ENCODE measurements at regions not wholly inside any gene's neighbourhood (a gene's known extent, or its start where the extent isn't known, plus 50 kb on each side); places are given as distances from the start of the nearest gene placed in this dataset.
A peak's percentile ranks its signal among the peaks of the same experiment; 100 is the strongest.
"Not testable (repeated sequence)": the region's sequence is repeated elsewhere in the genome, so short reads cannot be mapped to it uniquely, and the experiment has no call there.

- intact Hi-C loops (cut with micrococcal nuclease), result no loop called here
- Histone ChIP-seq H3K9ac (ENCODE audit: insufficient read depth, low read length, poor library complexity, severe bottlenecking) (no peak overlapping the region), H3K27ac (ENCODE audit: low read depth in 1 of 2, low read length in 2 of 2) (peak overlapping the region; percentile 16 to 66), H4K20me1 (ENCODE audit: insufficient read depth, low read length) (no peaks in the 10 kb centered on the region), H2AFZ (ENCODE audit: insufficient read depth, low read depth, low read length, poor library complexity, severe bottlenecking) (peak overlapping the region; percentile 63), H3K36me3 (replicated peaks in 1 of 2; ENCODE audit: control insufficient read depth in 1 of 2, insufficient read depth in 2 of 2, low read length in 2 of 2) (no peaks in the 10 kb centered on the region), H3K4me1 (ENCODE audit: control insufficient read depth in 1 of 2, insufficient read depth in 2 of 2, low read length in 2 of 2) (peaks cover 49 to 56% of the 10 kb centered on the region in 2 donors), H3K4me3 (replicated peaks in 1 of 3; ENCODE audit: low read depth in 2 of 3, low read length in 3 of 3) (peak overlapping the region in 1 of 3 experiments; percentile 56), H3K27me3 (ENCODE audit: control insufficient read depth in 2 of 2, insufficient read depth in 2 of 2, low read length in 2 of 2) (no peaks in the 10 kb centered on the region), H3K9me3 (replicated peaks in 1 of 2; ENCODE audit: control insufficient read depth in 1 of 2, insufficient read depth in 1 of 2, low read length in 2 of 2) (no peaks in the 10 kb centered on the region), H3K4me2 (replicated peaks; ENCODE audit: extremely low read depth, low read length, poor library complexity, severe bottlenecking) (peak overlapping the region; percentile 54), H3K79me2 (ENCODE audit: insufficient read depth, low read length) (no peaks in the 10 kb centered on the region)
- no peaks in the 10 kb centered on the region for H3K36me3 Mint-ChIP-seq
- DNase-seq, result no peak
- H3K4me1 Mint-ChIP-seq, result peaks cover 63% of the 10 kb centered on the region
- WGBS (ENCODE audit: insufficient coverage), result 50% methylated on average over 2 of the region's 10 CpGs
- no peak for TF ChIP-seq CTCF (IDR thresholded peaks at IDR 0.05)
- peaks cover 0 to 3% (median 0%) of the 10 kb centered on the region in 7 donors for H3K9me3 Mint-ChIP-seq
- peak overlapping the region; percentile 61 to 81 for H3K4me3 Mint-ChIP-seq
- peak overlapping the region; percentile 76 to 94 (median 87) for H3K27ac Mint-ChIP-seq
- peaks cover 0 to 3% (median 0%) of the 10 kb centered on the region in 3 donors for H3K27me3 Mint-ChIP-seq (ENCODE audit: low read depth in 3 of 3)
These were observed 224.9 kb upstream of the DTNBP1 start for GRCh38 chr6:15887491-15888461.

GRCh38 chr6:15885624-15886023 lies 222.8 kb upstream of the DTNBP1 start:
- H3K4me2 ChIP-seq (replicated peaks; ENCODE audit: extremely low read depth, low read length, poor library complexity, severe bottlenecking), result no peak overlapping the region
- intact Hi-C loops (cut with micrococcal nuclease), result no loop called here
- Mint-ChIP-seq H3K4me3 (no peak overlapping the region), H3K27ac (peak overlapping the region in 1 of 7 donors; percentile 39), H3K36me3 (peaks cover 0 to 3% of the 10 kb centered on the region in 2 donors), H3K4me1 (peaks cover 63% of the 10 kb centered on the region), H3K9me3 (peaks cover 0 to 3% (median 0%) of the 10 kb centered on the region in 7 donors), H3K27me3 (ENCODE audit: low read depth in 3 of 3) (peaks cover 0 to 4% (median 3%) of the 10 kb centered on the region in 3 donors)
- no peak for TF ChIP-seq CTCF (IDR thresholded peaks at IDR 0.05)
- DNase-seq, result no peak
- H4K20me1 ChIP-seq (ENCODE audit: insufficient read depth, low read length), result no peaks in the 10 kb centered on the region
- no peaks in the 10 kb centered on the region for H3K9me3 ChIP-seq (replicated peaks in 1 of 2; ENCODE audit: control insufficient read depth in 1 of 2, insufficient read depth in 1 of 2, low read length in 2 of 2)
- no peaks in the 10 kb centered on the region for H3K27me3 ChIP-seq (ENCODE audit: control insufficient read depth in 2 of 2, insufficient read depth in 2 of 2, low read length in 2 of 2)
- no peak overlapping the region for H3K27ac ChIP-seq (ENCODE audit: low read depth in 1 of 2, low read length in 2 of 2)
- H3K4me1 ChIP-seq (ENCODE audit: control insufficient read depth in 1 of 2, insufficient read depth in 2 of 2, low read length in 2 of 2), result peaks cover 51 to 58% of the 10 kb centered on the region in 2 donors
- H3K9ac ChIP-seq (ENCODE audit: insufficient read depth, low read length, poor library complexity, severe bottlenecking), result no peak overlapping the region
- no peaks in the 10 kb centered on the region for H3K79me2 ChIP-seq (ENCODE audit: insufficient read depth, low read length)
- H2AFZ ChIP-seq (ENCODE audit: insufficient read depth, low read depth, low read length, poor library complexity, severe bottlenecking), result peak overlapping the region; percentile 16
- WGBS (ENCODE audit: insufficient coverage), result no CpG with 5 or more reads among the region's 5 CpGs
- no peak overlapping the region for H3K4me3 ChIP-seq (replicated peaks in 1 of 3; ENCODE audit: low read depth in 2 of 3, low read length in 3 of 3)
- H3K36me3 ChIP-seq (replicated peaks in 1 of 2; ENCODE audit: control insufficient read depth in 1 of 2, insufficient read depth in 2 of 2, low read length in 2 of 2), result no peaks in the 10 kb centered on the region

- H3K36me3 ChIP-seq (replicated peaks in 1 of 2; ENCODE audit: control insufficient read depth in 1 of 2, insufficient read depth in 2 of 2, low read length in 2 of 2); H4K20me1 ChIP-seq (ENCODE audit: insufficient read depth, low read length); H3K27ac Mint-ChIP-seq; H3K9me3 Mint-ChIP-seq; H3K79me2 ChIP-seq (ENCODE audit: insufficient read depth, low read length); H3K4me3 Mint-ChIP-seq; H3K4me2 ChIP-seq (replicated peaks; ENCODE audit: extremely low read depth, low read length, poor library complexity, severe bottlenecking); H3K27me3 Mint-ChIP-seq (ENCODE audit: low read depth in 3 of 3); H3K4me3 ChIP-seq (replicated peaks in 1 of 3; ENCODE audit: low read depth in 2 of 3, low read length in 3 of 3); H3K27ac ChIP-seq (ENCODE audit: low read depth in 1 of 2, low read length in 2 of 2); intact Hi-C loops (cut with micrococcal nuclease); H3K9ac ChIP-seq (ENCODE audit: insufficient read depth, low read length, poor library complexity, severe bottlenecking); H3K9me3 ChIP-seq (replicated peaks in 1 of 2; ENCODE audit: control insufficient read depth in 1 of 2, insufficient read depth in 1 of 2, low read length in 2 of 2); H3K36me3 Mint-ChIP-seq; DNase-seq; H3K27me3 ChIP-seq (ENCODE audit: control insufficient read depth in 2 of 2, insufficient read depth in 2 of 2, low read length in 2 of 2); H2AFZ ChIP-seq (ENCODE audit: insufficient read depth, low read depth, low read length, poor library complexity, severe bottlenecking): not testable (repeated sequence)
- H3K4me1 Mint-ChIP-seq, result peaks cover 61% of the 10 kb centered on the region
- peaks cover 49 to 56% of the 10 kb centered on the region in 2 donors for H3K4me1 ChIP-seq (ENCODE audit: control insufficient read depth in 1 of 2, insufficient read depth in 2 of 2, low read length in 2 of 2)
- no CpG with 5 or more reads among the region's 10 CpGs for WGBS (ENCODE audit: insufficient coverage)
These were observed 220.8 kb upstream of the DTNBP1 start for GRCh38 chr6:15883593-15883992.

Measured in CD14-positive monocyte (primary cell).